ENCODE measurements at regions not wholly inside any gene's neighbourhood (a gene's known extent, or its start where the extent isn't known, plus 50 kb on each side); places are given as distances from the start of the nearest gene placed in this dataset.

GRCh38 chr6:151689499-151690201 lies 117.8 kb upstream of the ESR1 start:
- no peak for TF ChIP-seq CEBPB (IDR thresholded peaks at IDR 0.05)
- TF ChIP-seq MAX (IDR thresholded peaks at IDR 0.05) = no peak
- TF ChIP-seq FOXM1 (IDR thresholded peaks at IDR 0.05; ENCODE audit: borderline replicate concordance, low read depth) = peak; percentile 28; the same call in 1 of the 2 replicates
- no peak for TF ChIP-seq EP300 (IDR thresholded peaks at IDR 0.05; ENCODE audit: borderline replicate concordance)
- TF ChIP-seq EGR1 (IDR thresholded peaks at IDR 0.05) = no peak
- TF ChIP-seq ZBTB7A (IDR thresholded peaks at IDR 0.05; ENCODE audit: low read depth) = no peak; the same call in 1 of the 2 replicates
- peak; percentile 30 for TF ChIP-seq RAD21 (IDR thresholded peaks at IDR 0.05; ENCODE audit: low read depth)
- TF ChIP-seq YY1 (IDR thresholded peaks at IDR 0.05; ENCODE audit: low read depth) = no peak
- TF ChIP-seq CREB1 (IDR thresholded peaks at IDR 0.05; ENCODE audit: low read depth) = no peak
- peak; percentile 5; the same call in 1 of the 2 replicates for TF ChIP-seq USF1 (IDR thresholded peaks at IDR 0.05)
- TF ChIP-seq TAF1 (IDR thresholded peaks at IDR 0.05; ENCODE audit: low read depth) = no peak
- TF ChIP-seq REST (IDR thresholded peaks at IDR 0.05; ENCODE audit: low read depth) = no peak
- 0 out of 2 replicates have a peak, but pooled peaks have one; percentile 18 for TF ChIP-seq TCF12 (IDR thresholded peaks at IDR 0.05; ENCODE audit: low read depth)
- TF ChIP-seq NFIC (IDR thresholded peaks at IDR 0.05) = 0 out of 2 replicates have a peak, but pooled peaks have one; percentile 5
- no peak for TF ChIP-seq TEAD4 (IDR thresholded peaks at IDR 0.05)

GRCh38 chr6:151690303-151690702 lies 117.2 kb upstream of the ESR1 start:
- TF ChIP-seq TEAD4 (IDR thresholded peaks at IDR 0.05) = no peak
- no peak for TF ChIP-seq NFIC (IDR thresholded peaks at IDR 0.05)
- TF ChIP-seq YY1 (IDR thresholded peaks at IDR 0.05; ENCODE audit: low read depth) = no peak
- TF ChIP-seq RAD21 (IDR thresholded peaks at IDR 0.05; ENCODE audit: low read depth) = peak; percentile 66
- TF ChIP-seq EGR1 (IDR thresholded peaks at IDR 0.05) = no peak

GRCh38 chr6:151690768-151691562 lies 116.5 kb upstream of the ESR1 start:
- no peak for TF ChIP-seq EGR1 (IDR thresholded peaks at IDR 0.05)

GRCh38 chr6:151692216-151692615 lies 115.3 kb upstream of the ESR1 start:
- TF ChIP-seq RAD21 (IDR thresholded peaks at IDR 0.05; ENCODE audit: low read depth) (no peak), USF1 (IDR thresholded peaks at IDR 0.05) (no peak), FOXM1 (IDR thresholded peaks at IDR 0.05; ENCODE audit: borderline replicate concordance, low read depth) (no peak), REST (IDR thresholded peaks at IDR 0.05; ENCODE audit: low read depth) (no peak), CREB1 (IDR thresholded peaks at IDR 0.05; ENCODE audit: low read depth) (no peak), EGR1 (IDR thresholded peaks at IDR 0.05) (no peak), ZBTB7A (IDR thresholded peaks at IDR 0.05; ENCODE audit: low read depth) (no peak), NFIC (IDR thresholded peaks at IDR 0.05) (no peak), YY1 (IDR thresholded peaks at IDR 0.05; ENCODE audit: low read depth) (no peak), CEBPB (IDR thresholded peaks at IDR 0.05) (no peak), MAX (IDR thresholded peaks at IDR 0.05) (no peak), EP300 (IDR thresholded peaks at IDR 0.05; ENCODE audit: borderline replicate concordance) (no peak), TAF1 (IDR thresholded peaks at IDR 0.05; ENCODE audit: low read depth) (no peak), TCF12 (IDR thresholded peaks at IDR 0.05; ENCODE audit: low read depth) (no peak), TEAD4 (IDR thresholded peaks at IDR 0.05) (no peak)

GRCh38 chr6:151693366-151693765 lies 114.1 kb upstream of the ESR1 start:
- TF ChIP-seq EP300 (IDR thresholded peaks at IDR 0.05; ENCODE audit: borderline replicate concordance) (no peak), ZBTB7A (IDR thresholded peaks at IDR 0.05; ENCODE audit: low read depth) (no peak), CEBPB (IDR thresholded peaks at IDR 0.05) (no peak), REST (IDR thresholded peaks at IDR 0.05; ENCODE audit: low read depth) (no peak), USF1 (IDR thresholded peaks at IDR 0.05) (no peak), RAD21 (IDR thresholded peaks at IDR 0.05; ENCODE audit: low read depth) (no peak), TAF1 (IDR thresholded peaks at IDR 0.05; ENCODE audit: low read depth) (no peak), FOXM1 (IDR thresholded peaks at IDR 0.05; ENCODE audit: borderline replicate concordance, low read depth) (no peak)

Measured in Ishikawa (cell line).